CD14-positive monocyte (primary cell): ENCODE measurements at regions not wholly inside any gene's neighbourhood (a gene's known extent, or its start where the extent isn't known, plus 50 kb on each side); places are given as distances from the start of the nearest gene placed in this dataset.

Source experiments
- DNase-seq, 3 donors: peaks; one replicate each; pipeline ENCODE4 v3.0.0-alpha.2; 2011 to 2022
- H2AFZ ChIP-seq: 2 replicates; pipeline ENCODE4 v1.6.0; 2012; ENCODE audit warnings: mild to moderate bottlenecking, low read depth, low read length, inconsistent platforms; ENCODE audit not compliant: insufficient read depth, poor library complexity, severe bottlenecking
- H3K27ac ChIP-seq, 2 donors: 1 replicate in 1 of 2; 2 replicates in 1 of 2; pipeline ENCODE4 v1.5.1; 2012 to 2013; ENCODE audit warnings: low read length in 2 of 2, control low read depth in 1 of 2, inconsistent platforms in 1 of 2, low read depth in 1 of 2, mild to moderate bottlenecking in 1 of 2
- H3K27me3 ChIP-seq, 2 donors: one replicate each; pipeline versions ENCODE4 v1.6.0 to v1.6.1; 2011 to 2013; ENCODE audit warnings: low read length in 2 of 2; ENCODE audit not compliant: control insufficient read depth in 2 of 2, insufficient read depth in 2 of 2
- H3K36me3 ChIP-seq, 2 donors: replicated peaks in 1 of 2; 1 replicate in 1 of 2; 2 replicates in 1 of 2; pipeline versions ENCODE4 v1.5.1 to v1.6.1; 2012 to 2013; ENCODE audit warnings: low read length in 2 of 2, control low read depth in 1 of 2, inconsistent platforms in 1 of 2, mild to moderate bottlenecking in 1 of 2; ENCODE audit not compliant: insufficient read depth in 2 of 2, control insufficient read depth in 1 of 2
- H3K4me1 ChIP-seq, 2 donors: 1 replicate in 1 of 2; 2 replicates in 1 of 2; pipeline versions ENCODE4 v1.5.1 to v1.6.1; 2012 to 2013; ENCODE audit warnings: low read length in 2 of 2, control low read depth in 1 of 2, inconsistent platforms in 1 of 2, mild to moderate bottlenecking in 1 of 2, moderate library complexity in 1 of 2; ENCODE audit not compliant: insufficient read depth in 2 of 2, control insufficient read depth in 1 of 2
- H3K4me2 ChIP-seq: replicated peaks from 2 replicates; pipeline ENCODE3; 2012; ENCODE audit warnings: low read length, moderate library complexity, mild to moderate bottlenecking; ENCODE audit not compliant: poor library complexity, severe bottlenecking; ENCODE audit errors: extremely low read depth
- H3K4me3 ChIP-seq, 3 experiments: fragments of 200-600 bp in 1 of 3; sonication (generic) in 1 of 3; replicated peaks in 1 of 3; 1 replicate in 2 of 3; 2 replicates in 1 of 3; pipeline ENCODE4 v1.5.1; 2011 to 2013; ENCODE audit warnings: low read length in 3 of 3, mild to moderate bottlenecking in 3 of 3, control low read depth in 2 of 3, low read depth in 2 of 3, inconsistent platforms in 1 of 3, moderate library complexity in 1 of 3
- H3K79me2 ChIP-seq: 2 replicates; pipeline ENCODE4 v1.6.0; 2012; ENCODE audit warnings: mild to moderate bottlenecking, control low read depth, inconsistent platforms, low read length, moderate library complexity; ENCODE audit not compliant: insufficient read depth
- H3K9ac ChIP-seq: 2 replicates; pipeline ENCODE4 v1.6.0; 2017; ENCODE audit warnings: low read length, mild to moderate bottlenecking; ENCODE audit not compliant: insufficient read depth, poor library complexity, severe bottlenecking
- H3K9me3 ChIP-seq, 2 donors: replicated peaks in 1 of 2; 1 replicate in 1 of 2; 2 replicates in 1 of 2; pipeline versions ENCODE4 v1.5.1 to v1.6.1; 2012 to 2013; ENCODE audit warnings: low read length in 2 of 2, control low read depth in 1 of 2; ENCODE audit not compliant: control insufficient read depth in 1 of 2, insufficient read depth in 1 of 2
- H4K20me1 ChIP-seq: 2 replicates; pipeline ENCODE4 v1.6.0; 2012; ENCODE audit warnings: mild to moderate bottlenecking, low read length, control low read depth, moderate library complexity; ENCODE audit not compliant: insufficient read depth
- H3K27ac Mint-ChIP-seq, 7 donors: one replicate each; pipeline ENCODE4 v1.8.0; 2020; ENCODE audit warnings: mild to moderate bottlenecking in 7 of 7, mixed read lengths in 7 of 7, moderate library complexity in 6 of 7, inconsistent platforms in 2 of 7
- H3K27me3 Mint-ChIP-seq, 3 donors: one replicate each; pipeline ENCODE4 v1.8.0; 2021 to 2022; ENCODE audit warnings: low read depth in 3 of 3, mild to moderate bottlenecking in 3 of 3, mixed read lengths in 3 of 3, moderate library complexity in 3 of 3, inconsistent platforms in 1 of 3
- H3K36me3 Mint-ChIP-seq, 2 donors: one replicate each; pipeline ENCODE4 v1.8.0; 2020; ENCODE audit warnings: mixed read lengths in 2 of 2, inconsistent platforms in 1 of 2, mild to moderate bottlenecking in 1 of 2
- H3K4me1 Mint-ChIP-seq: one replicate; pipeline ENCODE4 v1.8.0; 2020; ENCODE audit warnings: mild to moderate bottlenecking, mixed read lengths
- H3K4me3 Mint-ChIP-seq, 2 donors: one replicate each; pipeline ENCODE4 v1.8.0; 2020; ENCODE audit warnings: mild to moderate bottlenecking in 2 of 2, mixed read lengths in 2 of 2, moderate library complexity in 1 of 2
- H3K9me3 Mint-ChIP-seq, 7 donors: one replicate each; pipeline ENCODE4 v1.8.0; 2020 to 2022; ENCODE audit warnings: mixed read lengths in 7 of 7, mild to moderate bottlenecking in 6 of 7, moderate library complexity in 6 of 7, inconsistent platforms in 2 of 7
- WGBS: methylation state at CpG from one replicate; pipeline ENCODE4 v1.1.5; 2013; ENCODE audit warnings: missing lambda C conversion rate; ENCODE audit not compliant: insufficient coverage; 5-methylcytosine and 5-hydroxymethylcytosine counted together
- intact Hi-C, 2 donors: fragments of 100-400 bp; cut with micrococcal nuclease; formaldehyde crosslinking; loops; one replicate each; pipeline versions ENCODE4 v1.15.0 to v1.15.1; 2023
- TF ChIP-seq, protein P1 (sequence below): fragments of 200-600 bp; IDR thresholded peaks from one replicate; pipeline ENCODE4 v1.8.0; 2022; ENCODE audit warnings: antibody characterized with exemption, mild to moderate bottlenecking

DNA sequence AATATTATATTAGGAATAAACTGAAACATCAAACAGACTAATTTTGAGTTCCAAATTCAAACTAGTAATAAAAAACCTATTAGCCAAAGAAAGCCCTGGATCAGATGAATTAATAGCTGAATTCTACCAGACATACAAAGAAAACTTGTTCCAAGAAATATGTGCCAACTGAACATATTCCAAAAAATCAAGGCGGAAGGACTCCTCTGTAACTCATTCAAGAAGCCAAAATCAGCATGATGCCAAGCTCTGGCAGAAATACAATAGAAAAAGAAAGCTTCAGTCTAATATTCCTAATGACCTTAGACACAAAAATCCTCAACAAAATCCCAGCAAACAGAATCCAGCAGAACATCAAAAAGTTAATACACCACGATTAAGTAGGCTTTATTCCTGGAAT, 619.1 kb upstream of the COX7C start:
- Histone ChIP-seq H3K79me2 (no peaks in the 10 kb centered on the region), H3K9ac (no peak overlapping the region), H3K4me2 (no peak overlapping the region), H4K20me1 (no peaks in the 10 kb centered on the region), H3K36me3 (no peaks in the 10 kb centered on the region), H3K4me3 (no peak overlapping the region), H3K4me1 (no peaks in the 10 kb centered on the region), H3K27me3 (no peaks in the 10 kb centered on the region), H2AFZ (no peak overlapping the region), H3K27ac (no peak overlapping the region), H3K9me3 (no peaks in the 10 kb centered on the region)
- TF ChIP-seq, protein P1, sequence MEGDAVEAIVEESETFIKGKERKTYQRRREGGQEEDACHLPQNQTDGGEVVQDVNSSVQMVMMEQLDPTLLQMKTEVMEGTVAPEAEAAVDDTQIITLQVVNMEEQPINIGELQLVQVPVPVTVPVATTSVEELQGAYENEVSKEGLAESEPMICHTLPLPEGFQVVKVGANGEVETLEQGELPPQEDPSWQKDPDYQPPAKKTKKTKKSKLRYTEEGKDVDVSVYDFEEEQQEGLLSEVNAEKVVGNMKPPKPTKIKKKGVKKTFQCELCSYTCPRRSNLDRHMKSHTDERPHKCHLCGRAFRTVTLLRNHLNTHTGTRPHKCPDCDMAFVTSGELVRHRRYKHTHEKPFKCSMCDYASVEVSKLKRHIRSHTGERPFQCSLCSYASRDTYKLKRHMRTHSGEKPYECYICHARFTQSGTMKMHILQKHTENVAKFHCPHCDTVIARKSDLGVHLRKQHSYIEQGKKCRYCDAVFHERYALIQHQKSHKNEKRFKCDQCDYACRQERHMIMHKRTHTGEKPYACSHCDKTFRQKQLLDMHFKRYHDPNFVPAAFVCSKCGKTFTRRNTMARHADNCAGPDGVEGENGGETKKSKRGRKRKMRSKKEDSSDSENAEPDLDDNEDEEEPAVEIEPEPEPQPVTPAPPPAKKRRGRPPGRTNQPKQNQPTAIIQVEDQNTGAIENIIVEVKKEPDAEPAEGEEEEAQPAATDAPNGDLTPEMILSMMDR: no peak
- H3K4me1 Mint-ChIP-seq: no peaks in the 10 kb centered on the region
- H3K36me3 Mint-ChIP-seq: no peaks in the 10 kb centered on the region
- no peak overlapping the region for H3K27ac Mint-ChIP-seq
- intact Hi-C loops: no loop called here
- no peak overlapping the region for H3K4me3 Mint-ChIP-seq
- 44% methylated on average over 2 of the region's 2 CpGs for WGBS
- DNase-seq: no peak
- peaks cover 0 to 5% (median 3%) of the 10 kb centered on the region in 7 donors for H3K9me3 Mint-ChIP-seq
- H3K27me3 Mint-ChIP-seq: no peaks in the 10 kb centered on the region

DNA sequence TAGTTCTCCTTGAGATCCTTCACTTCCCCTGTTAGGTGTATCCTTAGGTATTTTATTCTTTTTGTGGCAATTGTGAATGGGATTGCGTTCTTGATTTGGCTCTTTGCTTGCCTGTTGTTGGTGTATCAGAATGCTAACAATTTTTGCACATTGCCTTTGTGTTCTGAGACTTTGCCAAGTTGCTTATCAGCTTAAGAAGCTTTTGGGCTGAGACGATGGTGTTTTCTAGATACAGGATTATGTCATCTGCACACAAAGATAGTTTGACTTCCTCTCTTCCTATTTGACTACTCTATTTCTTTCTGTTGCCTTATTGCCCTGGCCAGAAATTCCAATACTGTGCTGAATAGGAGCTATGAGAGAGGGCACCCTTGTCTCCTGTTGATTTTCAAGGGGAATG, 609.4 kb upstream of the COX7C start:
- H3K36me3 Mint-ChIP-seq: no peaks in the 10 kb centered on the region
- Histone ChIP-seq H3K4me2 (no peak overlapping the region), H3K9me3 (peaks cover 8 to 16% of the 10 kb centered on the region in 2 donors), H3K36me3 (no peaks in the 10 kb centered on the region), H3K4me3 (no peak overlapping the region), H3K27me3 (no peaks in the 10 kb centered on the region), H2AFZ (no peak overlapping the region), H3K79me2 (no peaks in the 10 kb centered on the region), H4K20me1 (no peaks in the 10 kb centered on the region), H3K27ac (no peak overlapping the region), H3K4me1 (no peaks in the 10 kb centered on the region), H3K9ac (no peak overlapping the region)
- TF ChIP-seq, protein P1: no peak
- H3K4me3 Mint-ChIP-seq: no peak overlapping the region
- no peak for DNase-seq
- intact Hi-C loops: no loop called here
- peaks cover 3 to 21% (median 9%) of the 10 kb centered on the region in 7 donors for H3K9me3 Mint-ChIP-seq
- H3K27ac Mint-ChIP-seq: no peak overlapping the region
- no CpG with 5 or more reads among the region's 2 CpGs for WGBS
- no peaks in the 10 kb centered on the region for H3K4me1 Mint-ChIP-seq
- no peaks in the 10 kb centered on the region for H3K27me3 Mint-ChIP-seq
